A549 (cell line): ENCODE measurements at regions not wholly inside any gene's neighbourhood (a gene's known extent, or its start where the extent isn't known, plus 50 kb on each side); places are given as distances from the start of the nearest gene placed in this dataset.

Experiments
- ATAC-seq, 2 experiments: fragments of 200-7000 bp in 1 of 2; fragments of >200 bp in 1 of 2; cut with Nextera tagmentation in 1 of 2; cut with Tn5 transposase in 1 of 2; 3 replicates each; pipeline versions ENCODE4 v1.8.0 to v1.9.1; 2018 to 2020; ENCODE audit warnings: mild to moderate bottlenecking in 1 of 2, moderate library complexity in 1 of 2
- CTCF ChIA-PET: fragments of 300-600 bp; sonication (Branson Sonifier 250); formaldehyde crosslinking; extraction: SDS; loops from one replicate; lab custom pipeline; 2021; ENCODE audit warnings: antibody characterized with exemption, inconsistent platforms; lab: Yijun Ruan, JAX
- POLR2A ChIA-PET: fragments of 350-600 bp; formaldehyde crosslinking; extraction: SDS; loops from one replicate; lab custom pipeline; 2021; ENCODE audit warnings: antibody characterized with exemption, inconsistent platforms; lab: Yijun Ruan, JAX
- DNase-seq, 2 experiments: peaks; one replicate each; pipeline versions ENCODE4 v3.0.0 to v3.0.0-alpha.2; 2011 to 2016; ENCODE audit warnings: low read depth in 1 of 2, low spot score in 1 of 2
- FAIRE-seq: peaks from 2 replicates; lab custom pipeline; 2011; peaks lifted over from hg19 to GRCh38; lab: Jason Lieb, UNC
- H3K27ac ChIP-seq, 2 experiments: fragments of >200 bp; sonication (Bioruptor Twin); formaldehyde crosslinking; 3 replicates each; pipeline ENCODE4 v1.5.1; 2016 to 2017
- H3K4me1 ChIP-seq: fragments of >200 bp; sonication (Bioruptor Twin); formaldehyde crosslinking; 3 replicates; pipeline ENCODE4 v1.6.1; 2016
- H3K4me2 ChIP-seq: fragments of >200 bp; sonication (Bioruptor Twin); formaldehyde crosslinking; 3 replicates; pipeline ENCODE4 v1.6.1; 2016
- H3K4me3 ChIP-seq: fragments of >200 bp; sonication (Bioruptor Twin); formaldehyde crosslinking; 3 replicates; pipeline ENCODE4 v1.5.1; 2016
- H3K9me3 ChIP-seq: fragments of >200 bp; sonication (Bioruptor Twin); formaldehyde crosslinking; 3 replicates; pipeline ENCODE4 v1.6.1; 2016
- ATOH8 ChIP-seq: fragments of 250-450 bp; sonication (Bioruptor Pico); IDR thresholded peaks from 2 replicates; pipeline ENCODE4 v1.5.0; 2020; ENCODE audit warnings: low read depth, mild to moderate bottlenecking, moderate library complexity
- BHLHE40 ChIP-seq: IDR thresholded peaks from 2 replicates; pipeline ENCODE4 v1.6.1; 2012; ENCODE audit warnings: low read depth, low read length, inconsistent platforms
- CBX2 ChIP-seq: fragments of 200-600 bp; sonication (generic); IDR thresholded peaks from 2 replicates; pipeline ENCODE4 v1.6.1; 2016; ENCODE audit warnings: low read depth, mild to moderate bottlenecking, borderline replicate concordance
- CHD2 ChIP-seq: fragments of 150-350 bp; IDR thresholded peaks from 2 replicates; pipeline ENCODE4 v1.6.1; 2014; ENCODE audit warnings: low read length; ENCODE audit not compliant: partially characterized antibody
- CTCF ChIP-seq: fragments of >200 bp; sonication (Bioruptor Twin); formaldehyde crosslinking; IDR thresholded peaks from 3 replicates; pipeline ENCODE4 v1.5.1; 2016
- E2F6 ChIP-seq: IDR thresholded peaks from 2 replicates; pipeline ENCODE4 v1.6.1; 2012; ENCODE audit warnings: low read depth, borderline replicate concordance
- EHMT2 ChIP-seq: fragments of 200-600 bp; sonication (generic); IDR thresholded peaks from 2 replicates; pipeline ENCODE4 v1.6.1; 2016; ENCODE audit warnings: antibody characterized with exemption, low read depth, mild to moderate bottlenecking, moderate library complexity
- EP300 ChIP-seq, 2 experiments: fragments of >200 bp; sonication (Bioruptor Twin); formaldehyde crosslinking; IDR thresholded peaks; 2 replicates in 1 of 2; 3 replicates in 1 of 2; pipeline ENCODE4 v1.6.1; 2016 to 2017
- ESRRA ChIP-seq: fragments of 150-350 bp; IDR thresholded peaks from 2 replicates; pipeline ENCODE4 v1.6.1; 2014; ENCODE audit warnings: mild to moderate bottlenecking, low read length, borderline replicate concordance
- FOSB ChIP-seq: fragments of 250-450 bp; sonication (Bioruptor Pico); IDR thresholded peaks from 2 replicates; pipeline ENCODE4 v1.5.0; 2020; ENCODE audit warnings: mild to moderate bottlenecking, moderate library complexity
- FOXS1 ChIP-seq: fragments of 250-450 bp; sonication (Bioruptor Pico); IDR thresholded peaks from 2 replicates; pipeline ENCODE4 v1.5.0; 2020; ENCODE audit warnings: mild to moderate bottlenecking, moderate library complexity
- GATA3 ChIP-seq: IDR thresholded peaks from 2 replicates; pipeline ENCODE4 v1.6.1; 2012; ENCODE audit warnings: borderline replicate concordance
- HEYL ChIP-seq: fragments of 250-450 bp; sonication (Bioruptor Pico); IDR thresholded peaks from 2 replicates; pipeline ENCODE4 v1.8.0; 2021; ENCODE audit warnings: mild to moderate bottlenecking, moderate library complexity
- HOXB5 ChIP-seq: fragments of 250-450 bp; sonication (Bioruptor Pico); IDR thresholded peaks from 2 replicates; pipeline ENCODE4 v1.5.0; 2020; ENCODE audit warnings: mild to moderate bottlenecking, moderate library complexity
- JUN ChIP-seq, 2 experiments: fragments of >200 bp; sonication (Bioruptor Twin); formaldehyde crosslinking; IDR thresholded peaks; 2 replicates in 1 of 2; 3 replicates in 1 of 2; pipeline ENCODE4 v1.6.1; 2016 to 2017
- JUNB ChIP-seq: fragments of >200 bp; sonication (Bioruptor Twin); formaldehyde crosslinking; IDR thresholded peaks from 2 replicates; pipeline ENCODE4 v1.6.1; 2016
- MAFK ChIP-seq: fragments of 450-650 bp; IDR thresholded peaks from 2 replicates; pipeline ENCODE4 v1.6.1; 2014; ENCODE audit not compliant: partially characterized antibody
- MAX ChIP-seq: IDR thresholded peaks from 2 replicates; pipeline ENCODE4 v1.6.1; 2012
- MAZ ChIP-seq: fragments of 150-350 bp; IDR thresholded peaks from 2 replicates; pipeline ENCODE4 v1.6.1; 2014; ENCODE audit warnings: antibody characterized with exemption, low read depth, low read length, borderline replicate concordance
- MYC ChIP-seq: IDR thresholded peaks from 2 replicates; pipeline ENCODE4 v1.6.1; 2012; ENCODE audit warnings: mild to moderate bottlenecking, inconsistent platforms, low read length, improper control_type of control experiment, borderline replicate concordance
- NR3C1 ChIP-seq: fragments of >200 bp; sonication (Bioruptor Twin); formaldehyde crosslinking; IDR thresholded peaks from 3 replicates; pipeline ENCODE4 v1.6.1; 2017
- PHF8 ChIP-seq: fragments of 200-600 bp; sonication (generic); IDR thresholded peaks from 2 replicates; pipeline ENCODE4 v1.6.1; 2016; ENCODE audit warnings: low read depth, mild to moderate bottlenecking, antibody characterized with exemption, moderate library complexity, borderline replicate concordance
- POLR2A ChIP-seq: IDR thresholded peaks from 2 replicates; pipeline ENCODE4 v1.6.1; 2012; ENCODE audit warnings: mild to moderate bottlenecking, low read length
- REST ChIP-seq: fragments of 200-600 bp; sonication (generic); IDR thresholded peaks from 2 replicates; pipeline ENCODE4 v1.6.1; 2016; ENCODE audit warnings: antibody characterized with exemption, mild to moderate bottlenecking, moderate library complexity
- RNF2 ChIP-seq: fragments of 200-600 bp; sonication (generic); IDR thresholded peaks from 2 replicates; pipeline ENCODE4 v1.6.1; 2016; ENCODE audit warnings: low read depth, mild to moderate bottlenecking, antibody characterized with exemption, moderate library complexity, borderline replicate concordance
- SREBF2 ChIP-seq: fragments of 450-650 bp; IDR thresholded peaks from 2 replicates; pipeline ENCODE4 v1.6.1; 2014; ENCODE audit warnings: mild to moderate bottlenecking, moderate library complexity
- TP53 ChIP-seq: fragments of 250-450 bp; sonication (Bioruptor Pico); IDR thresholded peaks from 2 replicates; pipeline ENCODE4 v1.5.0; 2021; ENCODE audit warnings: mild to moderate bottlenecking, moderate library complexity
- WGBS: methylation state at CpG from one replicate; pipeline ENCODE4 v1.1.6; 2017; ENCODE audit errors: missing lambda C conversion rate; 5-methylcytosine and 5-hydroxymethylcytosine counted together

- H3K9me3 ChIP-seq, result no peaks in the 10 kb centered on the region
- TF ChIP-seq JUN (IDR thresholded peaks at IDR 0.05) (no peak), ESRRA (no peak), HOXB5 (no peak), REST (no peak), MAX (no peak), FOXS1 (CRISPR knock-in tag) (no peak), PHF8 (no peak), EHMT2 (no peak), JUNB (no peak), MAFK (no peak), CHD2 (no peak), SREBF2 (no peak)
- CTCF ChIA-PET, result interaction anchor here (0.6 kb wide), 1 partner anchor 10 kb away, joined by 5 read pairs; no protein-coding TSS in a partner anchor
- 2% methylated on average over 3 of the region's 3 CpGs for WGBS
- DNase-seq (no peak), FAIRE-seq (no peak), ATAC-seq (no peak)
- no peak overlapping the region for H3K27ac ChIP-seq
- POLR2A ChIA-PET, result no interaction called here
- H3K4me2 ChIP-seq, result no peak overlapping the region
- H3K4me1 ChIP-seq, result no peaks in the 10 kb centered on the region
- H3K4me3 ChIP-seq, result no peak overlapping the region
Measured at GRCh38 chr20:39795401-39796272, 833.5 kb downstream of the DHX35 start.

- Histone ChIP-seq H3K27ac (no peak overlapping the region), H3K9me3 (no peaks in the 10 kb centered on the region), H3K4me3 (no peak overlapping the region)
- CTCF ChIA-PET, result no interaction called here
- ATAC-seq (no peak), DNase-seq (no peak)
- TF ChIP-seq JUNB, result no peak
- TF ChIP-seq MAZ, result no peak
- no peak for TF ChIP-seq FOSB (CRISPR knock-in tag)
- TF ChIP-seq TP53 (CRISPR knock-in tag), result no peak
- no peak for TF ChIP-seq BHLHE40
- no peak for TF ChIP-seq NR3C1
- no peak for TF ChIP-seq CTCF
- TF ChIP-seq HEYL, result no peak
- TF ChIP-seq E2F6, result no peak
- no peak for TF ChIP-seq ESRRA
- TF ChIP-seq ATOH8, result no peak
- TF ChIP-seq RNF2, result no peak
- TF ChIP-seq MYC, result no peak
- no peak for TF ChIP-seq FOXS1 (CRISPR knock-in tag)
- TF ChIP-seq GATA3, result no peak
- no peak for TF ChIP-seq EP300 (IDR thresholded peaks at IDR 0.05)
- no peak for TF ChIP-seq POLR2A
- no peak for TF ChIP-seq CBX2
- TF ChIP-seq, all 56 proteins: peak for 0
- H3K4me1 ChIP-seq, result no peaks in the 10 kb centered on the region
- POLR2A ChIA-PET, result no interaction called here
- no peak overlapping the region for H3K4me2 ChIP-seq
- FAIRE-seq, result no peak
Measured at GRCh38 chr20:39792334-39792733, 830.2 kb downstream of the DHX35 start.
